Astrocyte of the cerebellum (primary cell): ENCODE measurements at regions not wholly inside any gene's neighbourhood (a gene's known extent, or its start where the extent isn't known, plus 50 kb on each side); places are given as distances from the start of the nearest gene placed in this dataset.
"Not testable (repeated sequence)": the region's sequence is repeated elsewhere in the genome, so short reads cannot be mapped to it uniquely, and the experiment has no call there.

Experiments used
- DNase-seq: peaks from one replicate; pipeline ENCODE4 v3.0.0-alpha.2; 2011; ENCODE audit warnings: low read depth
- H3K4me3 ChIP-seq: 2 replicates; pipeline ENCODE4 v1.5.1; 2011; ENCODE audit warnings: mild to moderate bottlenecking, low read depth, low read length, moderate library complexity
- in situ Hi-C: cut with HindIII; loops from 2 replicates; pipeline ENCODE4 v1.10.0; 2017; ENCODE audit warnings: low sequenced_read_pairs
- TF ChIP-seq, protein P1 (sequence below): IDR thresholded peaks from 2 replicates; pipeline ENCODE4 v1.5.1; 2012; ENCODE audit warnings: low read length, low read depth, moderate library complexity, mild to moderate bottlenecking; ENCODE audit errors: missing control alignments

DNA sequence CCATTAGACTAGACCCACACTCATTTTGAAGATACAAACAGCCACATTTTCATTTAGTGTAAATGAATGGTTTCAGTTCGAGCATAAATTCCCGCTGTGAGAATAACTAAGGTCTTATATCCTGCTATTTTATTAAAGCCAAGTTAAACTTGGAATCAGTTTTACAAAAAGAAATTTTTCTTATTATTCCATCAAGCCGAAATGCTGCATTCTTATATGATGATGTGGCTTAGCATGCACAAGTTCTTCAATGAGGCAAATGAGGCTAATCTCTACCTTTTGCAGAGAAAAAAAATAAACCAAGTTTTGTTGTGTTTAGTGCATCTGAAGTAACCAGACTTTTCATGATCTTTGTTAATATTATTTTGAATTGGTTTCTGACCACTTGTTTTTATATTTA, 953.9 kb upstream of the PCDH10 start:
- H3K4me3 ChIP-seq = no peak overlapping the region
- TF ChIP-seq, protein P1, sequence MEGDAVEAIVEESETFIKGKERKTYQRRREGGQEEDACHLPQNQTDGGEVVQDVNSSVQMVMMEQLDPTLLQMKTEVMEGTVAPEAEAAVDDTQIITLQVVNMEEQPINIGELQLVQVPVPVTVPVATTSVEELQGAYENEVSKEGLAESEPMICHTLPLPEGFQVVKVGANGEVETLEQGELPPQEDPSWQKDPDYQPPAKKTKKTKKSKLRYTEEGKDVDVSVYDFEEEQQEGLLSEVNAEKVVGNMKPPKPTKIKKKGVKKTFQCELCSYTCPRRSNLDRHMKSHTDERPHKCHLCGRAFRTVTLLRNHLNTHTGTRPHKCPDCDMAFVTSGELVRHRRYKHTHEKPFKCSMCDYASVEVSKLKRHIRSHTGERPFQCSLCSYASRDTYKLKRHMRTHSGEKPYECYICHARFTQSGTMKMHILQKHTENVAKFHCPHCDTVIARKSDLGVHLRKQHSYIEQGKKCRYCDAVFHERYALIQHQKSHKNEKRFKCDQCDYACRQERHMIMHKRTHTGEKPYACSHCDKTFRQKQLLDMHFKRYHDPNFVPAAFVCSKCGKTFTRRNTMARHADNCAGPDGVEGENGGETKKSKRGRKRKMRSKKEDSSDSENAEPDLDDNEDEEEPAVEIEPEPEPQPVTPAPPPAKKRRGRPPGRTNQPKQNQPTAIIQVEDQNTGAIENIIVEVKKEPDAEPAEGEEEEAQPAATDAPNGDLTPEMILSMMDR = no peak
- in situ Hi-C loops = no loop called here
- peak; percentile 63 for DNase-seq

DNA sequence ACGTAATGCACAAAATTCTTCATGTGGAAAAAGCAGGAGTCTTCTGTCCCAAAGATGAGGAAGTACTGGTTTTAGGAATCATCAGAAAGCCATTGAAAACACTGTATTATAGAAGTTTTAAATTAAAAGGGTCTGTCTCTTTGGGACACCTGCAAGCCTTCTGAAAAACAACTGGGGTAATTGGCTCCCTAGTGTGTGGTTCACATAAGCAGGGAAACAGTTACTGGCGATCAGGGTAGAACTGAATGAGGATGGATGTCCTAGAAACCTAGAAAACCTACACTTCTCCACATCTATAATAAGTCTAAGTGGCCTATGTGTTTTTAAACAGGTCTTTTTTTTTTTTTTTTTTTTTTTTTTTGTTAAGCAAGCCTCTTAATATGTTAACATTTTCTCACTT, 945.5 kb upstream of the PCDH10 start:
- H3K4me3 ChIP-seq = no peak overlapping the region
- in situ Hi-C loops = no loop called here
- TF ChIP-seq, protein P1 = no peak
- no peak for DNase-seq

DNA sequence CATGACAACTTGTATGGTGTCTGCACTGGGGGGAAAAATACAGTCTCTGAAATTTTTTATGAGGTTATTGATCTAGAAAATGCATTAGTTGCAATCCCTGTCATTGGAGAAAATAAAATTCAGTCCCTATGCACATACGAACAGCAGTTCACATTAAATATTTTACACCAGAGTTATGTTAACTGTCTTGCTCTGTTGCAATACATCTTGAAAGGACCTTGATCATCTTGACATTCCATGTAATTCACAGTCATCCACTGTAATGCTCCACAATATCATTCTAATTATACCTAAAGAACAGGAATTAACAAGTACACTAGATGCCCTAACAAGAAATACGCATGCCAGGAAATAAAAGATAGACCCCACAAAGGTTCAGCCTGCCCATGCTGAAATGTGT, 934.6 kb upstream of the PCDH10 start:
- in situ Hi-C loops = no loop called here
- TF ChIP-seq, protein P1 = no peak

DNA sequence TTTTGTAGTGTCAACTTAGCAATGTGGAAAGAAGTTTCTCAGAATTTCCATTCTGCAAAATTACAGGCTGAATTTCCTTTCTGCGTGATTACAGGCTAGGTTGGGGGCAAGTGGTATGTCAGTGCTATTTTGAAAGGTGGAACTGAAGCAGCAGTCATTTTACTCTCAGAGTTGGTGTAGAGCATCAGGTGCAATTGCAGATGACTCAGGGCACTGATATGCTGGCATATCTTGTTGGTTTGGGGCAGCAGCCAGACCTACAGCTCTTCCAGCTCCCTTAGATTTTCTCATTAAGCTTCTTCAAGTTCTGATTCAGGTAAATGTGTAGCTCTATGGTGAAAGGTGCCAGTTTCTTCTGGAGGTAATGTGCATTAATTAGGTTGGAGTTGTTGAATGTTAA, 930.7 kb upstream of the PCDH10 start:
- DNase-seq = no peak
- H3K4me3 ChIP-seq = no peak overlapping the region
- in situ Hi-C loops = no loop called here
- TF ChIP-seq, protein P1 = no peak

More for the DNA sequence above, 934.6 kb upstream of the PCDH10 start:
- DNase-seq = no peak
- no peak overlapping the region for H3K4me3 ChIP-seq

DNA sequence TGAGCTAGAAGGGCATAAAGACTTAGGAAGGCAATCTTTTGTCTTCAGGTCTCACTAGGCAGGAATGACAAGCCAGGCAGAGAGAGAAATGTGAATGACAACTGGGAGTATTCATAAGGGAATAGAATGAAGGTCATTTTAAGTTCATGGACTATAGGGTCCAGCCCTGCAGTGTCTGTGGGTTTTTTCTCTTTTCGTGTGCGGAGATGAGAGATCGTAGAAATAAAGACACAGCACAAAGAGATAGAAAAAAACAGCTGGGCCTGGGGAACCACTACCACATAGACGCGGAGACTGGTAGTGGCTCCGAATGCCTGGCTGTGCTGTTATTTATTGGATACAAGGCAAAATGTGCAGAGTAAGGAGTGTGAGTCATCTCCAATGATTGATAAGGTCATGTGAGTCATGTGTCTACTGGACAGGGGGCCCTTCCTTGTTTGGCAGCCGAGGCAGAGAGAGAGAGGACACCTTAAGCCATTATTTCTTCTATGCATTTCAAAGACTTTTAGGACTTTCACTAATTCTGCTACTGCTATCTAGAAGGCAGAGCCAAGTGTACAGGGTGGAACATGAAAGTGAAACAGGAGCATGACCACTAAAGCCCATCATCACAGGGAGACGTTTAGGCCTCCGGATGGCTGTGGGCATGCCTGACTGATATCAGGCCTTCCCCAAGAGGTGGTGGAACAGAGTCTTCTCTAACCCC, 921.8 kb upstream of the PCDH10 start:
- H3K4me3 ChIP-seq = no peak overlapping the region
- TF ChIP-seq, protein P1 = no peak
- in situ Hi-C loops = no loop called here
- DNase-seq = no peak

DNA sequence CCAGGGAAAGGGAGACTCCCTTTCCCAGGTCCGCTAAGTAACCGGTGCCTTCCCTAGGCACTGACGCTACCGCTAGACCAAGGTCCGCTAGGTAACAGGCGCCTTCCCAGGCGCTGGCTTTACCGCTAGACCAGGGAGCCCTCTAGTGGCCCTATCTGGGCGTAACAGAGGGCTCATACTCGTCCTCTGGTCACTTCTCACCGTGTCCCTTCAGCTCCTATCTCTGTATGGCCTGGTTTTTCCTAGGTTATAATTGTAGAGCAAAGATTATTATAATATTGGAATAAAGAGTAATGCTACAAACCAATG, 921.3 kb upstream of the PCDH10 start:
- H3K4me3 ChIP-seq, in situ Hi-C loops, DNase-seq: not testable (repeated sequence)

DNA sequence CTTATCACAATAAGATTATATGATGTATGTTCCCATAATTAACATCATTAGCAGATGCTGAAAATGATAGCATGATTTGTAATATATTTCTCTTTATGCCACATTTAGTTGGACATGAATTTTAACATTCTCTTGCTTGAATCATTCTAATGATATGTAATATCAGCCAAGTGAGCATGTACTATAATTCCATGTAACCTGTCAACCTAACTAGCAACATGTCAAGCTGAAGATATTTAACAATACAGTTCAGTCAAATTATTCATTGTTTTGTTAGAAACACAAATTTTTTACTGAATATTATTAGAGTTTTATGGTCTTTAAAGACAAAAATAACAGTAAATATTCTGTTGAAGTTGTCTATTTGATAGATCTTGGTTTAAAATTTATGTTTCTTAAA, 920.4 kb upstream of the PCDH10 start:
- TF ChIP-seq, protein P1 = no peak
- no peak for DNase-seq
- in situ Hi-C loops = no loop called here
- H3K4me3 ChIP-seq = no peak overlapping the region
